OCI-LY7 (cell line): ENCODE measurements at regions not wholly inside any gene's neighbourhood (a gene's known extent, or its start where the extent isn't known, plus 50 kb on each side); places are given as distances from the start of the nearest gene placed in this dataset.

ENCODE experiments used
- BruUV-seq: library from RNA; stranded (reverse); fragments of 400-500 nt; replicated peaks from 2 replicates; lab custom pipeline; 2021; lab: Mats Ljungman, UMichigan
- CTCF ChIA-PET: fragments of 300-600 bp; sonication (Branson Sonifier 250); formaldehyde crosslinking; loops from one replicate; lab custom pipeline; 2022; ENCODE audit warnings: antibody characterized with exemption; ENCODE audit not compliant: unreplicated experiment; lab: Charles Lee
- POLR2A ChIA-PET: fragments of 300-600 bp; sonication (Branson Sonifier 250); formaldehyde crosslinking; loops from one replicate; lab custom pipeline; 2022; ENCODE audit warnings: antibody characterized with exemption; lab: Charles Lee
- DNase-seq: peaks from one replicate; pipeline ENCODE4 v3.0.0-alpha.2; 2015; ENCODE audit warnings: low spot score
- H2AFZ ChIP-seq: fragments of 200-600 bp; sonication (generic), shearing (Covaris generic); 2 replicates; pipeline ENCODE4 v1.6.1; 2014; ENCODE audit warnings: mild to moderate bottlenecking, antibody characterized with exemption, low read length, moderate library complexity
- H3K27ac ChIP-seq: fragments of 200-600 bp; sonication (generic); 2 replicates; pipeline ENCODE4 v1.5.1; 2014; ENCODE audit warnings: mixed run types, low read depth, mild to moderate bottlenecking, moderate library complexity, low read length, inconsistent platforms; ENCODE audit not compliant: poor library complexity, severe bottlenecking
- H3K36me3 ChIP-seq: fragments of 200-600 bp; sonication (generic); 2 replicates; pipeline ENCODE4 v1.6.1; 2014; ENCODE audit warnings: mild to moderate bottlenecking, antibody characterized with exemption, low read length, moderate library complexity, mixed read lengths; ENCODE audit not compliant: insufficient read depth
- H3K4me1 ChIP-seq: fragments of 200-600 bp; sonication (generic); 2 replicates; pipeline ENCODE4 v1.5.1; 2014; ENCODE audit warnings: mild to moderate bottlenecking, low read length; ENCODE audit not compliant: insufficient read depth, poor library complexity, severe bottlenecking
- H3K4me2 ChIP-seq: fragments of 200-600 bp; sonication (generic); 2 replicates; pipeline ENCODE4 v1.6.1; 2014; ENCODE audit warnings: mild to moderate bottlenecking, low read length
- H3K4me3 ChIP-seq: fragments of 200-600 bp; sonication (generic); 2 replicates; pipeline ENCODE4 v1.5.1; 2014; ENCODE audit warnings: mild to moderate bottlenecking, low read depth, low read length; ENCODE audit not compliant: poor library complexity, severe bottlenecking
- H3K79me2 ChIP-seq: fragments of 200-600 bp; sonication (generic); 2 replicates; pipeline ENCODE4 v1.6.1; 2016; ENCODE audit warnings: low read depth, mild to moderate bottlenecking, low read length, moderate library complexity, mixed read lengths; ENCODE audit not compliant: insufficient read depth
- H3K9me2 ChIP-seq: fragments of 200-600 bp; sonication (generic); 2 replicates; pipeline ENCODE4 v1.6.1; 2016; ENCODE audit warnings: mild to moderate bottlenecking, low read length, mixed read lengths; ENCODE audit not compliant: insufficient read depth
- H3K9me3 ChIP-seq: fragments of 200-600 bp; sonication (generic); 2 replicates; pipeline ENCODE4 v1.6.1; 2014; ENCODE audit warnings: mild to moderate bottlenecking, mixed run types, low read length, mixed read lengths
- H4K20me1 ChIP-seq: fragments of 200-600 bp; sonication (generic); 2 replicates; pipeline ENCODE4 v1.6.1; 2014; ENCODE audit warnings: mild to moderate bottlenecking, antibody characterized with exemption, low read length, moderate library complexity, mixed read lengths; ENCODE audit not compliant: insufficient read depth
- CTCF ChIP-seq: fragments of 200-600 bp; sonication (generic); conservative IDR thresholded peaks from 2 replicates; pipeline ENCODE4 v1.5.1; 2014; ENCODE audit warnings: mild to moderate bottlenecking, antibody characterized with exemption, low read length, moderate library complexity, mixed read lengths
- EZH2phosphoT487 ChIP-seq: fragments of 200-600 bp; sonication (generic); IDR thresholded peaks from 2 replicates; pipeline ENCODE4 v1.6.1; 2018; ENCODE audit warnings: low read depth, borderline replicate concordance, mild to moderate bottlenecking, mixed run types, antibody characterized with exemption, low read length, moderate library complexity, mixed read lengths
- intact Hi-C: fragments of 100-400 bp; cut with micrococcal nuclease; formaldehyde crosslinking; loops from one replicate; pipeline ENCODE4 v1.10.0; 2022; ENCODE audit not compliant: unreplicated experiment

DNA sequence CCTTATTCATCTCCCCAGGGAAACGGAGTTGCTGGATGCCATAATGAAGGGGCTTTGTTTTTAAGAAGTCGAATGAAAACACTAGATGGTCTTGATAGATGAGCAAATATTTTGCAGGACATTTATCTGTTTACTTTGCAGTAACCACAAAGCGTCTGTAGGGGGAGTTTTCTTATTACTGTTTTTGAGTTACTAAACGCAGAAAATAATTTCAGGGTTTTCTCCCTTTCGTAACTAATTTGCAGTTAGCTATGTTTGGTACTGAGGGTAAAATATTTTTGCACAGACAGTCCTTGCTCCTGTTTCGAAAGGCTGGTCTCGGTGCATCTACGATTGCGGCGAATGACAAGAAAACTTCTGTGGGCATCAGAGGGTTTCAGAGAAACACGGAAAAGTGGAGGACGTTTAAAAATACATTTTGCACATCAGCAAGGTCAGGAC is 505.6 kb upstream of the MKI67 start:
- Histone ChIP-seq H3K79me2 (no peaks in the 10 kb centered on the region), H3K36me3 (no peaks in the 10 kb centered on the region), H3K4me1 (no peaks in the 10 kb centered on the region), H3K4me2 (no peak overlapping the region), H3K27ac (no peak overlapping the region), H3K4me3 (no peak overlapping the region), H2AFZ (no peak overlapping the region), H4K20me1 (no peaks in the 10 kb centered on the region), H3K9me2 (no peaks in the 10 kb centered on the region), H3K9me3 (no peaks in the 10 kb centered on the region)
- CTCF ChIA-PET = no interaction called here
- POLR2A ChIA-PET = no interaction called here
- DNase-seq = peak; percentile 16
- no TSS peak for BruUV-seq
- TF ChIP-seq CTCF (peak; percentile 80), EZH2phosphoT487 (no peak)
- intact Hi-C loops = no loop called here

- no peaks in the 10 kb centered on the region for H3K36me3 ChIP-seq
- H3K4me3 ChIP-seq = no peak overlapping the region
- no peak for TF ChIP-seq EZH2phosphoT487
- TF ChIP-seq CTCF = no peak
- no peak overlapping the region for H3K27ac ChIP-seq
- ChIA-PET POLR2A (no interaction called here), CTCF (no interaction called here)
- no peaks in the 10 kb centered on the region for H3K4me1 ChIP-seq
- no peak for DNase-seq
- no peak overlapping the region for H3K4me2 ChIP-seq
- H4K20me1 ChIP-seq = no peaks in the 10 kb centered on the region
- intact Hi-C loops = no loop called here
- H3K79me2 ChIP-seq = no peaks in the 10 kb centered on the region
- no TSS peak for BruUV-seq
- H3K9me3 ChIP-seq = no peaks in the 10 kb centered on the region
- H3K9me2 ChIP-seq = no peaks in the 10 kb centered on the region
- H2AFZ ChIP-seq = no peak overlapping the region
Measured at GRCh38 chr10:128632694-128633093, 506.5 kb upstream of the MKI67 start.

- no peak overlapping the region for H2AFZ ChIP-seq
- H3K36me3 ChIP-seq = no peaks in the 10 kb centered on the region
- TF ChIP-seq EZH2phosphoT487 (no peak), CTCF (no peak)
- no peaks in the 10 kb centered on the region for H4K20me1 ChIP-seq
- no peaks in the 10 kb centered on the region for H3K79me2 ChIP-seq
- POLR2A ChIA-PET = no interaction called here
- H3K4me3 ChIP-seq = no peak overlapping the region
- no TSS peak for BruUV-seq
- H3K27ac ChIP-seq = no peak overlapping the region
- DNase-seq = no peak
- no peaks in the 10 kb centered on the region for H3K9me3 ChIP-seq
- H3K4me1 ChIP-seq = no peaks in the 10 kb centered on the region
- CTCF ChIA-PET = no interaction called here
- H3K4me2 ChIP-seq = no peak overlapping the region
- H3K9me2 ChIP-seq = no peaks in the 10 kb centered on the region
- intact Hi-C loops = no loop called here
Measured at GRCh38 chr10:128633864-128634540, 507.8 kb upstream of the MKI67 start.
